OCI-LY7 (cell line): ENCODE measurements at regions not wholly inside any gene's neighbourhood (a gene's known extent, or its start where the extent isn't known, plus 50 kb on each side); places are given as distances from the start of the nearest gene placed in this dataset.

Source experiments
- BruUV-seq: library from RNA; stranded (reverse); fragments of 400-500 nt; replicated peaks from 2 replicates; lab custom pipeline; 2021; lab: Mats Ljungman, UMichigan
- CTCF ChIA-PET: fragments of 300-600 bp; sonication (Branson Sonifier 250); formaldehyde crosslinking; loops from one replicate; lab custom pipeline; 2022; ENCODE audit warnings: antibody characterized with exemption; ENCODE audit not compliant: unreplicated experiment; lab: Charles Lee
- POLR2A ChIA-PET: fragments of 300-600 bp; sonication (Branson Sonifier 250); formaldehyde crosslinking; loops from one replicate; lab custom pipeline; 2022; ENCODE audit warnings: antibody characterized with exemption; lab: Charles Lee
- DNase-seq: peaks from one replicate; pipeline ENCODE4 v3.0.0-alpha.2; 2015; ENCODE audit warnings: low spot score
- H2AFZ ChIP-seq: fragments of 200-600 bp; sonication (generic), shearing (Covaris generic); 2 replicates; pipeline ENCODE4 v1.6.1; 2014; ENCODE audit warnings: mild to moderate bottlenecking, antibody characterized with exemption, low read length, moderate library complexity
- H3K27ac ChIP-seq: fragments of 200-600 bp; sonication (generic); 2 replicates; pipeline ENCODE4 v1.5.1; 2014; ENCODE audit warnings: mixed run types, low read depth, mild to moderate bottlenecking, moderate library complexity, low read length, inconsistent platforms; ENCODE audit not compliant: poor library complexity, severe bottlenecking
- H3K36me3 ChIP-seq: fragments of 200-600 bp; sonication (generic); 2 replicates; pipeline ENCODE4 v1.6.1; 2014; ENCODE audit warnings: mild to moderate bottlenecking, antibody characterized with exemption, low read length, moderate library complexity, mixed read lengths; ENCODE audit not compliant: insufficient read depth
- H3K4me1 ChIP-seq: fragments of 200-600 bp; sonication (generic); 2 replicates; pipeline ENCODE4 v1.5.1; 2014; ENCODE audit warnings: mild to moderate bottlenecking, low read length; ENCODE audit not compliant: insufficient read depth, poor library complexity, severe bottlenecking
- H3K4me2 ChIP-seq: fragments of 200-600 bp; sonication (generic); 2 replicates; pipeline ENCODE4 v1.6.1; 2014; ENCODE audit warnings: mild to moderate bottlenecking, low read length
- H3K4me3 ChIP-seq: fragments of 200-600 bp; sonication (generic); 2 replicates; pipeline ENCODE4 v1.5.1; 2014; ENCODE audit warnings: mild to moderate bottlenecking, low read depth, low read length; ENCODE audit not compliant: poor library complexity, severe bottlenecking
- H3K79me2 ChIP-seq: fragments of 200-600 bp; sonication (generic); 2 replicates; pipeline ENCODE4 v1.6.1; 2016; ENCODE audit warnings: low read depth, mild to moderate bottlenecking, low read length, moderate library complexity, mixed read lengths; ENCODE audit not compliant: insufficient read depth
- H3K9me2 ChIP-seq: fragments of 200-600 bp; sonication (generic); 2 replicates; pipeline ENCODE4 v1.6.1; 2016; ENCODE audit warnings: mild to moderate bottlenecking, low read length, mixed read lengths; ENCODE audit not compliant: insufficient read depth
- H3K9me3 ChIP-seq: fragments of 200-600 bp; sonication (generic); 2 replicates; pipeline ENCODE4 v1.6.1; 2014; ENCODE audit warnings: mild to moderate bottlenecking, mixed run types, low read length, mixed read lengths
- H4K20me1 ChIP-seq: fragments of 200-600 bp; sonication (generic); 2 replicates; pipeline ENCODE4 v1.6.1; 2014; ENCODE audit warnings: mild to moderate bottlenecking, antibody characterized with exemption, low read length, moderate library complexity, mixed read lengths; ENCODE audit not compliant: insufficient read depth
- CTCF ChIP-seq: fragments of 200-600 bp; sonication (generic); conservative IDR thresholded peaks from 2 replicates; pipeline ENCODE4 v1.5.1; 2014; ENCODE audit warnings: mild to moderate bottlenecking, antibody characterized with exemption, low read length, moderate library complexity, mixed read lengths
- EZH2phosphoT487 ChIP-seq: fragments of 200-600 bp; sonication (generic); IDR thresholded peaks from 2 replicates; pipeline ENCODE4 v1.6.1; 2018; ENCODE audit warnings: low read depth, borderline replicate concordance, mild to moderate bottlenecking, mixed run types, antibody characterized with exemption, low read length, moderate library complexity, mixed read lengths
- intact Hi-C: fragments of 100-400 bp; cut with micrococcal nuclease; formaldehyde crosslinking; loops from one replicate; pipeline ENCODE4 v1.10.0; 2022; ENCODE audit not compliant: unreplicated experiment

GRCh38 chr7:118305671-118306070 lies 81.2 kb downstream of the ANKRD7 start:
- H3K4me1 ChIP-seq = no peaks in the 10 kb centered on the region
- DNase-seq = no peak
- H3K36me3 ChIP-seq = no peaks in the 10 kb centered on the region
- H2AFZ ChIP-seq = no peak overlapping the region
- H3K9me3 ChIP-seq = no peaks in the 10 kb centered on the region
- CTCF ChIA-PET = no interaction called here
- no TSS peak for BruUV-seq
- POLR2A ChIA-PET = no interaction called here
- intact Hi-C loops = no loop called here
- H3K4me3 ChIP-seq = no peak overlapping the region
- H3K27ac ChIP-seq = no peak overlapping the region
- H3K79me2 ChIP-seq = no peaks in the 10 kb centered on the region
- H4K20me1 ChIP-seq = no peaks in the 10 kb centered on the region
- TF ChIP-seq CTCF (no peak), EZH2phosphoT487 (no peak)
- no peak overlapping the region for H3K4me2 ChIP-seq
- H3K9me2 ChIP-seq = no peaks in the 10 kb centered on the region

GRCh38 chr7:118306771-118307170 lies 82.3 kb downstream of the ANKRD7 start:
- Histone ChIP-seq H4K20me1 (no peaks in the 10 kb centered on the region), H3K4me3 (no peak overlapping the region), H3K36me3 (no peaks in the 10 kb centered on the region), H3K9me2 (no peaks in the 10 kb centered on the region), H3K27ac (no peak overlapping the region), H3K4me1 (peaks cover 3% of the 10 kb centered on the region), H3K9me3 (no peaks in the 10 kb centered on the region), H3K79me2 (no peaks in the 10 kb centered on the region), H2AFZ (no peak overlapping the region), H3K4me2 (no peak overlapping the region)
- BruUV-seq = no TSS peak
- TF ChIP-seq EZH2phosphoT487 = no peak
- no peak for TF ChIP-seq CTCF
- CTCF ChIA-PET = no interaction called here
- intact Hi-C loops = no loop called here
- POLR2A ChIA-PET = interaction anchor here (0.7 to 1.2 kb wide), 4 partner anchors 20 to 95 kb away, joined by 3 to 4 read pairs (median 4); no protein-coding TSS in a partner anchor
- DNase-seq = no peak

- CTCF ChIA-PET = no interaction called here
- H3K9me3 ChIP-seq = no peaks in the 10 kb centered on the region
- intact Hi-C loops = loop anchor here (10.0 kb wide), 1 partner anchor 126 kb away; the partner anchor contains the start of gene LSM8
Measured at GRCh38 chr7:118311121-118311836, 86.8 kb downstream of the ANKRD7 start.

More at GRCh38 chr7:118311121-118311836, 86.8 kb downstream of the ANKRD7 start:
- peaks cover 12% of the 10 kb centered on the region for H3K4me1 ChIP-seq
- no peak overlapping the region for H2AFZ ChIP-seq
- H3K4me2 ChIP-seq = peak overlapping the region; percentile 32
- H3K4me3 ChIP-seq = no peak overlapping the region
- no peaks in the 10 kb centered on the region for H4K20me1 ChIP-seq
- no TSS peak for BruUV-seq
- H3K36me3 ChIP-seq = no peaks in the 10 kb centered on the region
- TF ChIP-seq CTCF = no peak
- TF ChIP-seq EZH2phosphoT487 = no peak
- H3K79me2 ChIP-seq = no peaks in the 10 kb centered on the region
- H3K27ac ChIP-seq = peak overlapping the region; percentile 49
- POLR2A ChIA-PET = interaction anchor here (0.6 to 0.7 kb wide), 3 partner anchors 38 to 716 kb away, joined by 3 to 4 read pairs (median 3); no protein-coding TSS in a partner anchor
- DNase-seq = peak; percentile 34
- H3K9me2 ChIP-seq = no peaks in the 10 kb centered on the region
